Kidney tubule cell (primary cell): ENCODE measurements at regions not wholly inside any gene's neighbourhood (a gene's known extent, or its start where the extent isn't known, plus 50 kb on each side); places are given as distances from the start of the nearest gene placed in this dataset.

Experiments
- DNase-seq: peaks from one replicate; pipeline ENCODE4 v3.0.0-alpha.2; 2018; ENCODE audit warnings: low spot score

DNA sequence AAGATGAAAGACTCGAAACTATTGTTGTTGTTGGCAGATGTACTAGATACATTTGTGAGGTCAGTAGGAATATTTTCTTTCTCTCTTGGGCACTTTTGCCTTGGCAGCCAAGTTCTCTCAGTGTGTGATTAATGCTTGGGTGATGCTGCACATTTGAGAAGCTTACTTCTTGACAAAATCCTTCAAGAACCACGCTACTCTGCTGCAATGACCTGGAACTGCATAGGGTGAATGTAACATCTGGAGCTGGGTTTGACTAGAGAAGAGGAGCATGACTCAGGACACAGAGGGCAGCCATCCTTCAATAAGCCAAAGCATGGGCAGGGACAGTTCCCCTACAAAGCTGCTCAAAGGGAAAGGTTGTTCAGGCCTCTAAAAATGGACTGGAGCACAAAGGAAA is 75.5 kb upstream of the PUM3 start:
- no peak for DNase-seq

DNA sequence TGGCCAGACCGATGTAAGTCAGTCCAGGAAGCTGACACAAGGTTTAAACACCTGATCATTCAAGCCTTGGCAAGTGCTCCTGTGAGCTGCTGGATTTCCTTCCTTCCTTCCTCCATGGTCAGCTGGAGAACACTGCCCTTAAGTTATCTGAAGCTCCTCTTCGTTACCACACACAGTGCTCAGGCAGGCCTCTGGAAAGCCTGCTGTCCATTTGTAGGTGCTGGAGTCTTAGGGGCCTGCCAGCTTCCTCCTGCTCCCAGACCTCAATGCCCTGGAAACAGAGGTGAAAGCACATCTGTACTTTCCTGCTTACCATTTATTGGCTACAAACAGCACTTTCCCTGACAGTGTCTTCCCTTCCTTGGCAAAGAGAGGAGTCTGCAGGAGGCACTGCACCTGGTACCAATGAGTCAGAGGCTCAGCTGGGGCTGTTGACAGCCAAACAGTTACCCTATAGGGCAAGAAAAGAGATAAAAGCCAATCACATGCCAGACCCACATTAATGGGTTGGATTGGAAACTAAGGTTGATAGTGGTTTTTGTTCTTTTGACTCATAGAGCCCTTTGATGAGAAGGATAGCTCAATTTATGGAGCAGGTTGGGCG is 72.6 kb upstream of the PUM3 start:
- DNase-seq = no peak

DNA sequence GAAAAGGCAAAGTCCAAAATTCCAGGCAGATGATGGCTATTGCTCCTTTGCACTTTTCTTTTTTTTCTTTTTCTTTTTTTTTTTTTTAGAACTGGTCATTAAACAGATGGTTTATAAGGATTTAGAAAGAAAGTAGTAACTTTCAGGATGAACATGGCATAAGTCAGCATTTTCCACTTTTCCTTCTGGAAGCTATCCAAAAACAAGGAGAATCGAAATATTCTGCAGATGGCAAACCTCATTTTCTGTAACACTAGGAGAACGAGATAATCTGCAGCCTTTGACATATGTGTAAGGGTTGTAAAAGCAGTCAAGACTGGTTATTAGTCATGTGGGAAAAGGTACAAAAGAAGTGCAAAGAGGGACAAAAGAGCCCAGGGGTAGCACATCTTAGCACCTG is 69.1 kb upstream of the PUM3 start:
- no peak for DNase-seq

DNA sequence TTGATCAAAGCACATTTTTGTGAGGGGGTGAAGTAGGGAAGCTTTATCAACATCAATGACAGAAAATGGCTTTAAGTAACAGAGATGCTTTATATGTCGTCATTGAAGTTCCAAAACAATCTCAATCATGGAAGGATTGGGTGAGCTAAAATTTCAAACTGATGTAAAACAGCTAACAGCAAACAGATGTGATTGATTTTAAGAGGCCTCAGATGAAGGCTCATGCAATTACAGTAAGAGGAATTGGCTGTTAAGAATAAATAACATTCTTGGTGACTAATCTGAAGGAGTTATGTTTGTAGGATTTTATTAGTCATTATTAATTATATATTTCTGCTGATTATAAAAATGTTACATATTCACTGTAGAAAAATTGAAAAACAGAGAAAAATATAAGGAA is 63.5 kb upstream of the PUM3 start:
- DNase-seq = no peak

DNA sequence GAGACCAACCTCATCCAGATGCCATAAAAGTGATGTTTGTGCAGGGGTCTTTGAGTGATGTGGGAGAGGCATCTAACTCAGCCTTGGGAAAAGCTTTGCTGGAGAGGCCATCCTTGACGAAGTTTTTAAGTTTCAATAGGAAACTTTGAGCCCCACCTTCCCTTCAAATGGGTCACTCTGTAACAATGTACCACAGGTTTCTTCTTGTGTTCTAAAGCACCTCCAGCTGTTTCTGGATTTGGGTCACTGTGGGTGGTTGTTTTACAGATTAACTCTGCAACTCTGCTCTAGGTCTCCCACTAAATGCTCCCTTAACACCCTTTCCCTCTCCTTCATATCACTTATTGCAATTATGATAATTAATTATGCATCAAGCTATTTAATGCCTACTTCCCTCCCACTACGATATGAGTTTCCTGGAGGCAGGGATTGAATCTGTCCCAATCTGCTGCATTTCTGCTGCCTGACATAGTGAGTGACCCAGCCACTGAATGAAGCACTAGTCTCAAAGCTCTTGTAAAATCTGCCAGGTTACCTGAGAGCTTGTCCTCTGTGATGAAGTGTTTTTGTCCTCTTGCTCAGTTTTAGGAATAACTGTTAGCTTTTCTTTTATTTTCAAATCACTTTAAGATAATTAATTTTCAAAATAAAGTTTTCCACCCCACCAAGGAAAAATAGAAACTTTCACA is 60.5 kb upstream of the PUM3 start:
- no peak for DNase-seq
